SK-N-SH (cell line): ENCODE measurements at regions not wholly inside any gene's neighbourhood (a gene's known extent, or its start where the extent isn't known, plus 50 kb on each side); places are given as distances from the start of the nearest gene placed in this dataset.

ENCODE experiments used
- CTCF ChIA-PET: fragments of 300-600, 350-600 bp; formaldehyde crosslinking; extraction: SDS; loops from one replicate; lab custom pipeline; 2021; lab: Yijun Ruan, JAX
- POLR2A ChIA-PET: fragments of 350-600 bp; sonication (Branson Sonifier 250); formaldehyde crosslinking; extraction: SDS; loops from one replicate; lab custom pipeline; 2020; ENCODE audit warnings: antibody characterized with exemption, inconsistent platforms; lab: Yijun Ruan, JAX
- DNase-seq: peaks from one replicate; pipeline ENCODE4 v3.0.0; 2012
- H2AFZ ChIP-seq: fragments of 200-600 bp; sonication (generic); 2 replicates; pipeline ENCODE4 v1.8.1; 2016; ENCODE audit warnings: antibody characterized with exemption, mild to moderate bottlenecking, low read depth
- H3F3A ChIP-seq: fragments of 200-600 bp; sonication (generic); replicated peaks from 2 replicates; pipeline ENCODE3; 2016; ENCODE audit warnings: antibody characterized with exemption, mild to moderate bottlenecking; ENCODE audit not compliant: insufficient read depth
- H3K27ac ChIP-seq, 2 experiments: fragments of 200-500 bp in 1 of 2; fragments of 200-600 bp in 1 of 2; sonication (Bioruptor generic) in 1 of 2; sonication (generic), shearing (Covaris generic) in 1 of 2; 2 replicates each; pipeline versions ENCODE4 v1.5.1 to v1.6.1; 2014 to 2016; ENCODE audit warnings: low read depth in 2 of 2, inconsistent platforms in 1 of 2, low read length in 1 of 2, mild to moderate bottlenecking in 1 of 2, mixed read lengths in 1 of 2
- H3K27me3 ChIP-seq: fragments of 200-600 bp; sonication (generic), shearing (Covaris generic); 2 replicates; pipeline ENCODE4 v1.6.1; 2016; ENCODE audit warnings: mixed run types; ENCODE audit not compliant: insufficient read depth
- H3K36me3 ChIP-seq, 2 experiments: fragments of 200-500 bp in 1 of 2; fragments of 200-600 bp in 1 of 2; sonication (Bioruptor generic) in 1 of 2; sonication (generic) in 1 of 2; replicated peaks in 1 of 2; 2 replicates each; pipeline versions ENCODE3 to v1.5.1; 2014 to 2016; ENCODE audit warnings: low read length in 1 of 2, mild to moderate bottlenecking in 1 of 2; ENCODE audit not compliant: insufficient read depth in 2 of 2, control insufficient read depth in 1 of 2
- H3K4me1 ChIP-seq, 2 experiments: fragments of 200-500 bp in 1 of 2; fragments of 200-600 bp in 1 of 2; sonication (Bioruptor generic) in 1 of 2; sonication (generic), shearing (Covaris generic) in 1 of 2; 2 replicates each; pipeline versions ENCODE4 v1.5.1 to v1.6.1; 2014 to 2016; ENCODE audit warnings: low read depth in 1 of 2, low read length in 1 of 2, mixed run types in 1 of 2; ENCODE audit not compliant: insufficient read depth in 2 of 2, control insufficient read depth in 1 of 2
- H3K4me2 ChIP-seq: fragments of 200-600 bp; sonication (generic), shearing (Covaris generic); 2 replicates; pipeline ENCODE4 v1.6.1; 2017; ENCODE audit warnings: mixed run types
- H3K4me3 ChIP-seq, 2 experiments: fragments of 200-500 bp in 1 of 2; fragments of 200-600 bp in 1 of 2; sonication (Bioruptor generic) in 1 of 2; sonication (generic), shearing (Covaris generic) in 1 of 2; 2 replicates each; pipeline versions ENCODE4 v1.5.1 to v1.8.1; 2014 to 2016; ENCODE audit warnings: low read depth in 2 of 2, inconsistent platforms in 1 of 2, low read length in 1 of 2, mild to moderate bottlenecking in 1 of 2, mixed read lengths in 1 of 2, moderate library complexity in 1 of 2
- H3K79me2 ChIP-seq: fragments of 200-600 bp; sonication (generic); 2 replicates; pipeline ENCODE4 v1.8.1; 2017; ENCODE audit warnings: mild to moderate bottlenecking; ENCODE audit not compliant: insufficient read depth
- H3K9ac ChIP-seq: fragments of 200-600 bp; sonication (generic); 2 replicates; pipeline ENCODE4 v1.6.1; 2017; ENCODE audit warnings: mixed run types
- H3K9me2 ChIP-seq: fragments of 200-600 bp; sonication (generic); 2 replicates; pipeline ENCODE4 v1.6.1; 2017; ENCODE audit warnings: mixed run types
- H3K9me3 ChIP-seq: fragments of 200-600 bp; sonication (generic); 2 replicates; pipeline ENCODE4 v1.6.1; 2017; ENCODE audit warnings: mixed run types, mild to moderate bottlenecking, moderate library complexity
- H4K20me1 ChIP-seq: fragments of 200-600 bp; sonication (generic); 2 replicates; pipeline ENCODE4 v1.6.1; 2017; ENCODE audit warnings: mild to moderate bottlenecking, mixed run types; ENCODE audit not compliant: insufficient read depth
- CHD2 ChIP-seq: fragments of 150-350 bp; IDR thresholded peaks from 2 replicates; pipeline ENCODE4 v1.6.1; 2018; ENCODE audit warnings: low read length; ENCODE audit not compliant: partially characterized antibody
- CTCF ChIP-seq: fragments of 200-600 bp; sonication (generic); IDR thresholded peaks from 2 replicates; pipeline ENCODE4 v1.6.1; 2017; ENCODE audit warnings: antibody characterized with exemption, mild to moderate bottlenecking, moderate library complexity
- ELF1 ChIP-seq: IDR thresholded peaks from 2 replicates; pipeline ENCODE4 v1.4.0; 2012
- EZH2phosphoT487 ChIP-seq: fragments of 200-600 bp; sonication (generic); IDR thresholded peaks from 2 replicates; pipeline ENCODE4 v1.6.1; 2017; ENCODE audit warnings: low read depth, mixed run types, mild to moderate bottlenecking, antibody characterized with exemption, moderate library complexity, borderline replicate concordance
- FOXM1 ChIP-seq: IDR thresholded peaks from 2 replicates; pipeline ENCODE4 v1.4.0; 2012; ENCODE audit warnings: low read depth, mild to moderate bottlenecking
- GABPA ChIP-seq: IDR thresholded peaks from 2 replicates; pipeline ENCODE4 v1.4.0; 2012; ENCODE audit warnings: low read depth, mild to moderate bottlenecking
- JUND ChIP-seq: IDR thresholded peaks from 2 replicates; pipeline ENCODE4 v1.4.0; 2012
- MAX ChIP-seq: IDR thresholded peaks from 2 replicates; pipeline ENCODE4 v1.4.0; 2012; ENCODE audit warnings: low read depth
- MEF2A ChIP-seq: IDR thresholded peaks from 2 replicates; pipeline ENCODE4 v1.4.0; 2012; ENCODE audit warnings: low read depth, borderline replicate concordance
- MXI1 ChIP-seq: IDR thresholded peaks from 2 replicates; pipeline ENCODE4 v1.6.1; 2012; ENCODE audit warnings: mild to moderate bottlenecking, low read depth, low read length, improper control_type of control experiment
- NFIC ChIP-seq: IDR thresholded peaks from 2 replicates; pipeline ENCODE4 v1.4.0; 2012; ENCODE audit warnings: borderline replicate concordance
- PBX3 ChIP-seq: IDR thresholded peaks from 2 replicates; pipeline ENCODE4; 2012
- POLR2AphosphoS5 ChIP-seq: IDR thresholded peaks from 2 replicates; pipeline ENCODE4 v1.6.1; 2012; ENCODE audit warnings: low read depth, low read length
- RAD21 ChIP-seq: IDR thresholded peaks from 2 replicates; pipeline ENCODE4 v1.6.1; 2012; ENCODE audit warnings: mild to moderate bottlenecking, low read length
- RFX5 ChIP-seq: IDR thresholded peaks from 2 replicates; pipeline ENCODE4 v1.6.1; 2012; ENCODE audit warnings: mild to moderate bottlenecking, improper control_type of control experiment, low read length
- RXRA ChIP-seq: IDR thresholded peaks from 2 replicates; pipeline ENCODE4 v1.4.0; 2012; ENCODE audit warnings: low read depth, mild to moderate bottlenecking, borderline replicate concordance
- SIN3A ChIP-seq: IDR thresholded peaks from 2 replicates; pipeline ENCODE4 v1.6.1; 2012; ENCODE audit warnings: low read depth, mild to moderate bottlenecking, low read length, moderate library complexity, borderline replicate concordance
- SMC3 ChIP-seq: IDR thresholded peaks from 2 replicates; pipeline ENCODE4 v1.6.1; 2012; ENCODE audit warnings: low read depth, low read length, improper control_type of control experiment
- TAF1 ChIP-seq: IDR thresholded peaks from 2 replicates; pipeline ENCODE4 v1.6.1; 2012; ENCODE audit warnings: low read depth, mild to moderate bottlenecking, low read length, moderate library complexity, borderline replicate concordance
- TCF12 ChIP-seq: IDR thresholded peaks from 2 replicates; pipeline ENCODE4 v1.4.0; 2012
- USF1 ChIP-seq: IDR thresholded peaks from 2 replicates; pipeline ENCODE4 v1.4.0; 2012; ENCODE audit warnings: low read depth, borderline replicate concordance
- USF2 ChIP-seq: fragments of 150-350 bp; IDR thresholded peaks from 2 replicates; pipeline ENCODE4 v1.6.1; 2017; ENCODE audit warnings: antibody characterized with exemption, low read length, low read depth, borderline replicate concordance
- WGBS: methylation state at CpG from one replicate; pipeline ENCODE4 v1.1.6; 2017; ENCODE audit warnings: low lambda C conversion rate; 5-methylcytosine and 5-hydroxymethylcytosine counted together

GRCh38 chr2:147294825-147295392 is 549.9 kb upstream of the ACVR2A start (continued):
- TF ChIP-seq CTCF (no peak), RAD21 (no peak), MAX (no peak), RFX5 (no peak), TAF1 (no peak), FOXM1 (no peak)

GRCh38 chr2:147293991-147294824 is 550.6 kb upstream of the ACVR2A start:
- CTCF ChIA-PET = no interaction called here
- DNase-seq = no peak
- H2AFZ ChIP-seq = no peak overlapping the region
- no peak overlapping the region for H3K27ac ChIP-seq
- 22% methylated on average over 4 of the region's 4 CpGs for WGBS
- H4K20me1 ChIP-seq = no peaks in the 10 kb centered on the region
- H3K27me3 ChIP-seq = no peaks in the 10 kb centered on the region; the same call in 1 of the 2 replicates
- H3K9ac ChIP-seq = no peak overlapping the region
- no peaks in the 10 kb centered on the region for H3K9me3 ChIP-seq
- no peaks in the 10 kb centered on the region for H3K36me3 ChIP-seq
- H3F3A ChIP-seq = no peaks in the 10 kb centered on the region
- POLR2A ChIA-PET = no interaction called here
- TF ChIP-seq POLR2AphosphoS5 = no peak
- TF ChIP-seq MXI1 = no peak
- TF ChIP-seq GABPA = no peak
- no peak for TF ChIP-seq CHD2
- TF ChIP-seq RXRA = no peak
- H3K79me2 ChIP-seq = no peaks in the 10 kb centered on the region
- no peak overlapping the region for H3K4me2 ChIP-seq
- H3K4me1 ChIP-seq = no peaks in the 10 kb centered on the region
- no peak overlapping the region for H3K4me3 ChIP-seq
- H3K9me2 ChIP-seq = no peaks in the 10 kb centered on the region

- POLR2A ChIA-PET = no interaction called here
- Histone ChIP-seq H3K9ac (no peak overlapping the region), H2AFZ (no peak overlapping the region), H3K79me2 (no peaks in the 10 kb centered on the region), H3K9me2 (no peaks in the 10 kb centered on the region), H3K9me3 (no peaks in the 10 kb centered on the region), H3K4me2 (no peak overlapping the region), H3K4me1 (no peaks in the 10 kb centered on the region), H3K36me3 (no peaks in the 10 kb centered on the region), H3F3A (no peaks in the 10 kb centered on the region), H4K20me1 (no peaks in the 10 kb centered on the region), H3K27ac (no peak overlapping the region), H3K27me3 (no peaks in the 10 kb centered on the region; the same call in 1 of the 2 replicates), H3K4me3 (no peak overlapping the region)
- CTCF ChIA-PET = no interaction called here
- DNase-seq = no peak
- no peak for TF ChIP-seq RXRA
- TF ChIP-seq TAF1 = no peak
- no peak for TF ChIP-seq PBX3
- TF ChIP-seq JUND = no peak
- no peak for TF ChIP-seq USF1
- no peak for TF ChIP-seq SIN3A
- no peak for TF ChIP-seq GABPA
- TF ChIP-seq NFIC = no peak
- TF ChIP-seq CHD2 = no peak
- TF ChIP-seq MAX = no peak
- no peak for TF ChIP-seq USF2
- TF ChIP-seq MEF2A = no peak
- no peak for TF ChIP-seq SMC3
- no peak for TF ChIP-seq EZH2phosphoT487
- TF ChIP-seq TCF12 = no peak
- no peak for TF ChIP-seq ELF1
Measured at GRCh38 chr2:147288131-147288530, 556.7 kb upstream of the ACVR2A start.
